ENCODE measurements at regions not wholly inside any gene's neighbourhood (a gene's known extent, or its start where the extent isn't known, plus 50 kb on each side); places are given as distances from the start of the nearest gene placed in this dataset.
"Not testable (repeated sequence)": the region's sequence is repeated elsewhere in the genome, so short reads cannot be mapped to it uniquely, and the experiment has no call there.

DNA sequence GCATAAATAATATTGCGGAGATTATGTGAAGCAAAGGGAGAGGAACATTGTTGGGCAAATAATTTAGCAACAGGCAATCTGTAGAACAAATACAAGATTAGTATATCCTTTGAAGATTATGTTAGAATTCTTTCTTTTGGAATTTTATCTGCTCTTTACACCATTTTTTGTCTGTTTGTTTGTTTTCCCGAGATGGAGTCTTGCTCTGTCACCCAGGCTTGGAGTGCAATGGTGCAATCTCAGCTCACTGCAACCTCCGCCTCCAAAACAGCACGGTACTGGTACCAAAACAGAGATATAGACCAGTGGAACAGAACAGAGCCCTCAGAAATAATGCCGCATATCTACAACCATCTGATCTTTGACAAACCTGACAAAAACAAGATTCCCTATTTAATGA lies 250.3 kb downstream of the FSIP2 start:
- TF ChIP-seq, protein P1, sequence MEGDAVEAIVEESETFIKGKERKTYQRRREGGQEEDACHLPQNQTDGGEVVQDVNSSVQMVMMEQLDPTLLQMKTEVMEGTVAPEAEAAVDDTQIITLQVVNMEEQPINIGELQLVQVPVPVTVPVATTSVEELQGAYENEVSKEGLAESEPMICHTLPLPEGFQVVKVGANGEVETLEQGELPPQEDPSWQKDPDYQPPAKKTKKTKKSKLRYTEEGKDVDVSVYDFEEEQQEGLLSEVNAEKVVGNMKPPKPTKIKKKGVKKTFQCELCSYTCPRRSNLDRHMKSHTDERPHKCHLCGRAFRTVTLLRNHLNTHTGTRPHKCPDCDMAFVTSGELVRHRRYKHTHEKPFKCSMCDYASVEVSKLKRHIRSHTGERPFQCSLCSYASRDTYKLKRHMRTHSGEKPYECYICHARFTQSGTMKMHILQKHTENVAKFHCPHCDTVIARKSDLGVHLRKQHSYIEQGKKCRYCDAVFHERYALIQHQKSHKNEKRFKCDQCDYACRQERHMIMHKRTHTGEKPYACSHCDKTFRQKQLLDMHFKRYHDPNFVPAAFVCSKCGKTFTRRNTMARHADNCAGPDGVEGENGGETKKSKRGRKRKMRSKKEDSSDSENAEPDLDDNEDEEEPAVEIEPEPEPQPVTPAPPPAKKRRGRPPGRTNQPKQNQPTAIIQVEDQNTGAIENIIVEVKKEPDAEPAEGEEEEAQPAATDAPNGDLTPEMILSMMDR (IDR thresholded peaks at IDR 0.05) = not testable (repeated sequence)
- not testable (repeated sequence) for TF ChIP-seq EP300, POLR2A (IDR thresholded peaks at IDR 0.05)
